ENCODE measurements at regions not wholly inside any gene's neighbourhood (a gene's known extent, or its start where the extent isn't known, plus 50 kb on each side); places are given as distances from the start of the nearest gene placed in this dataset.

GRCh38 chr3:82954486-82954885, 1193.0 kb upstream of the GBE1 start:
- Histone ChIP-seq H3K27me3 (ENCODE audit: low read length) (no peaks in the 10 kb centered on the region), H3K27ac (ENCODE audit: low read depth, low read length) (no peak overlapping the region), H3K9ac (ENCODE audit: low read length) (no peak overlapping the region), H3F3A (ENCODE audit: insufficient read depth) (no peaks in the 10 kb centered on the region), H3K79me2 (ENCODE audit: insufficient read depth, low read length) (no peaks in the 10 kb centered on the region), H3K9me2 (replicated peaks; ENCODE audit: insufficient read depth, low read length) (no peaks in the 10 kb centered on the region), H4K20me1 (ENCODE audit: low read depth, low read length) (no peaks in the 10 kb centered on the region), H3K9me3 (ENCODE audit: insufficient read depth, low read length) (peaks cover 35% of the 10 kb centered on the region; the same call in 1 of the 2 replicates), H3K36me3 (ENCODE audit: low read length) (peaks cover 13% of the 10 kb centered on the region; the same call in 1 of the 2 replicates), H3K4me3 (ENCODE audit: insufficient read depth, low read length, poor library complexity, severe bottlenecking) (no peak overlapping the region), H3K4me2 (ENCODE audit: low read depth, low read length, poor library complexity, severe bottlenecking) (no peak overlapping the region), H2AFZ (ENCODE audit: low read depth, low read length, severe bottlenecking) (no peak overlapping the region)
- TF ChIP-seq EZH2phosphoT487 (conservative IDR thresholded peaks at IDR 0.05; ENCODE audit: low read length) (no peak), CTCF (IDR thresholded peaks at IDR 0.05; ENCODE audit: insufficient read depth, low read length, poor library complexity, severe bottlenecking) (no peak)

- H3K4me2 ChIP-seq (ENCODE audit: low read depth, low read length, poor library complexity, severe bottlenecking), result peak overlapping the region; percentile 14
- H3K4me3 ChIP-seq (ENCODE audit: insufficient read depth, low read length, poor library complexity, severe bottlenecking), result no peak overlapping the region
These were observed 1180.6 kb upstream of the GBE1 start for GRCh38 chr3:82942041-82942440.

GRCh38 chr3:82940124-82940523, 1178.7 kb upstream of the GBE1 start:
- Histone ChIP-seq H2AFZ (ENCODE audit: low read depth, low read length, severe bottlenecking) (peak overlapping the region; percentile 63), H3K79me2 (ENCODE audit: insufficient read depth, low read length) (no peaks in the 10 kb centered on the region), H4K20me1 (ENCODE audit: low read depth, low read length) (no peaks in the 10 kb centered on the region), H3K9ac (ENCODE audit: low read length) (no peak overlapping the region), H3K27ac (ENCODE audit: low read depth, low read length) (no peak overlapping the region), H3K9me2 (replicated peaks; ENCODE audit: insufficient read depth, low read length) (no peaks in the 10 kb centered on the region), H3F3A (ENCODE audit: insufficient read depth) (no peaks in the 10 kb centered on the region), H3K36me3 (ENCODE audit: low read length) (peaks cover 4% of the 10 kb centered on the region; the same call in 1 of the 2 replicates), H3K27me3 (ENCODE audit: low read length) (no peaks in the 10 kb centered on the region), H3K4me2 (ENCODE audit: low read depth, low read length, poor library complexity, severe bottlenecking) (no peak overlapping the region), H3K4me3 (ENCODE audit: insufficient read depth, low read length, poor library complexity, severe bottlenecking) (no peak overlapping the region), H3K9me3 (ENCODE audit: insufficient read depth, low read length) (peaks cover 15% of the 10 kb centered on the region; the same call in 1 of the 2 replicates)
- TF ChIP-seq CTCF (IDR thresholded peaks at IDR 0.05; ENCODE audit: insufficient read depth, low read length, poor library complexity, severe bottlenecking) (no peak), EZH2phosphoT487 (conservative IDR thresholded peaks at IDR 0.05; ENCODE audit: low read length) (no peak)

More at GRCh38 chr3:82942041-82942440, 1180.6 kb upstream of the GBE1 start:
- H3K79me2 ChIP-seq (ENCODE audit: insufficient read depth, low read length), result no peaks in the 10 kb centered on the region
- no peak overlapping the region for H3K9ac ChIP-seq (ENCODE audit: low read length)
- no peaks in the 10 kb centered on the region for H4K20me1 ChIP-seq (ENCODE audit: low read depth, low read length)
- peak overlapping the region; percentile 65 for H2AFZ ChIP-seq (ENCODE audit: low read depth, low read length, severe bottlenecking)
- TF ChIP-seq CTCF (IDR thresholded peaks at IDR 0.05; ENCODE audit: insufficient read depth, low read length, poor library complexity, severe bottlenecking), result no peak
- TF ChIP-seq EZH2phosphoT487 (conservative IDR thresholded peaks at IDR 0.05; ENCODE audit: low read length), result no peak
- peaks cover 17% of the 10 kb centered on the region; the same call in 1 of the 2 replicates for H3K9me3 ChIP-seq (ENCODE audit: insufficient read depth, low read length)
- peaks cover 4% of the 10 kb centered on the region; the same call in 1 of the 2 replicates for H3K36me3 ChIP-seq (ENCODE audit: low read length)
- H3F3A ChIP-seq (ENCODE audit: insufficient read depth), result no peaks in the 10 kb centered on the region
- no peaks in the 10 kb centered on the region for H3K9me2 ChIP-seq (replicated peaks; ENCODE audit: insufficient read depth, low read length)
- H3K27me3 ChIP-seq (ENCODE audit: low read length), result no peaks in the 10 kb centered on the region
- H3K27ac ChIP-seq (ENCODE audit: low read depth, low read length), result no peak overlapping the region

Data from SU-DHL-6 (cell line).